Stimulated activated effector memory CD8-positive, alpha-beta T cell treated with anti-CD3 and anti-CD28 coated beads, Interleukin-12 subunit alpha, Interleukin-12 subunit beta, amount 100 ng/mL, for 72 hours (primary cell): ENCODE measurements at regions not wholly inside any gene's neighbourhood (a gene's known extent, or its start where the extent isn't known, plus 50 kb on each side); places are given as distances from the start of the nearest gene placed in this dataset.
"Not testable (repeated sequence)": the region's sequence is repeated elsewhere in the genome, so short reads cannot be mapped to it uniquely, and the experiment has no call there.

ENCODE experiments used
- ATAC-seq: fragments of 150-1000 bp; cut with Tn5 transposase; 2 replicates; pipeline ENCODE4 v1.10.0; 2021
- DNase-seq, 2 donors: peaks; one replicate each; pipeline ENCODE4 v3.0.0; 2021 to 2022; ENCODE audit warnings: low spot score in 2 of 2
- H3K27ac Mint-ChIP-seq: one replicate; pipeline ENCODE4 v1.8.0; 2022; ENCODE audit warnings: mild to moderate bottlenecking, mixed read lengths
- H3K36me3 Mint-ChIP-seq: one replicate; pipeline ENCODE4 v1.8.0; 2022; ENCODE audit warnings: mild to moderate bottlenecking, mixed read lengths
- H3K4me1 Mint-ChIP-seq: one replicate; pipeline ENCODE4 v1.8.0; 2022; ENCODE audit warnings: mixed read lengths
- H3K4me3 Mint-ChIP-seq: one replicate; pipeline ENCODE4 v1.8.0; 2022; ENCODE audit warnings: mild to moderate bottlenecking, mixed read lengths
- H3K9me3 Mint-ChIP-seq: one replicate; pipeline ENCODE4 v1.8.0; 2022; ENCODE audit warnings: mixed read lengths

GRCh38 chr2:36185624-36186023 is 170.0 kb upstream of the CRIM1 start:
- no peak for DNase-seq
- no peak overlapping the region for H3K27ac Mint-ChIP-seq
- no peaks in the 10 kb centered on the region for H3K36me3 Mint-ChIP-seq
- no peak overlapping the region for H3K4me3 Mint-ChIP-seq
- H3K4me1 Mint-ChIP-seq, result no peaks in the 10 kb centered on the region
- no peak for ATAC-seq
- H3K9me3 Mint-ChIP-seq, result no peaks in the 10 kb centered on the region

- Mint-ChIP-seq H3K4me3 (no peak overlapping the region), H3K36me3 (no peaks in the 10 kb centered on the region)
- no peak for ATAC-seq
Observed at GRCh38 chr2:36184848-36185247, 170.7 kb upstream of the CRIM1 start.

DNA sequence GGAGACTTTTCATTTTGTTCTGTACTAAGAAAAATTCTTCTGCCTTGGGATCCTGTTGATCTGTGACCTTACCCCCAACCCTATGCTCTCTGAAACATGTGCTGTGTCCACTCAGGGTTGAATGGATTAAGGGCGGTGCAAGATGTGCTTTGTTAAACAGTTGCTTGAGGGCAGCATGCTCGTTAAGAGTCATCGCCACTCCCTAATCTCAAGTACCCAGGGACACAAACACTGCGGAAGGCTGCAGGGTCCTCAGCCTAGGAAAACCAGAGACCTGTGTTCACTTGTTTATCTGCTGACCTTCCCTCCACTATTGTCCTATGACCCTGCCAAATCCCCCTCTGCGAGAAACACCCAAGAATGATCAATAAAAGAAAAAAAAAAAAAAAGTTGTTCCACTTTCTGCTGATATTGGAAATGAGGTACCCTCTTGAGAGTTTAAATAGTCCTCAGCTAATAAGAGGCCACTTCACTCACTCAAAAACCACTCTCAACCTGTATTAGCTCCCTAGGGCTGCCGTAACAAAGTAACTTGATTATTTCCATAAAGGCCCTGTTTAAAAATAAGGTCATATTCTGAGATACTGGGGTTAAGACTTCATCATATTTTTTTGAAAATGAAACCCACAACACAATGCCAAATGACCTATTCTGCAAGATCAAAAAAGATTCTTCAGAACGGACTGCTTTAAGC is 174.6 kb upstream of the CRIM1 start:
- not testable (repeated sequence) for H3K27ac Mint-ChIP-seq, H3K4me3 Mint-ChIP-seq, H3K9me3 Mint-ChIP-seq, H3K4me1 Mint-ChIP-seq, H3K36me3 Mint-ChIP-seq, DNase-seq, ATAC-seq

More at GRCh38 chr2:36184848-36185247, 170.7 kb upstream of the CRIM1 start:
- no peaks in the 10 kb centered on the region for H3K4me1 Mint-ChIP-seq
- no peak for DNase-seq
- H3K9me3 Mint-ChIP-seq, result no peaks in the 10 kb centered on the region
- no peak overlapping the region for H3K27ac Mint-ChIP-seq

- H3K4me1 Mint-ChIP-seq, H3K9me3 Mint-ChIP-seq, H3K4me3 Mint-ChIP-seq, H3K36me3 Mint-ChIP-seq, ATAC-seq, H3K27ac Mint-ChIP-seq, DNase-seq: not testable (repeated sequence)
Observed at GRCh38 chr2:36180293-36180692, 175.3 kb upstream of the CRIM1 start.

- not testable (repeated sequence) for H3K9me3 Mint-ChIP-seq, H3K36me3 Mint-ChIP-seq, H3K4me1 Mint-ChIP-seq, ATAC-seq, DNase-seq, H3K27ac Mint-ChIP-seq, H3K4me3 Mint-ChIP-seq
Observed at GRCh38 chr2:36179668-36180269, 175.8 kb upstream of the CRIM1 start.

GRCh38 chr2:36178384-36178783 is 177.2 kb upstream of the CRIM1 start:
- H3K4me1 Mint-ChIP-seq, result no peaks in the 10 kb centered on the region
- H3K4me3 Mint-ChIP-seq, result no peak overlapping the region
- H3K36me3 Mint-ChIP-seq, result no peaks in the 10 kb centered on the region
- H3K9me3 Mint-ChIP-seq, result no peaks in the 10 kb centered on the region
- DNase-seq (no peak), ATAC-seq (no peak)
- no peak overlapping the region for H3K27ac Mint-ChIP-seq

- no peak for DNase-seq
- Mint-ChIP-seq H3K4me1 (no peaks in the 10 kb centered on the region), H3K27ac (no peak overlapping the region), H3K36me3 (no peaks in the 10 kb centered on the region), H3K4me3 (no peak overlapping the region), H3K9me3 (no peaks in the 10 kb centered on the region)
- ATAC-seq, result no peak
Observed at GRCh38 chr2:36177282-36177681, 178.3 kb upstream of the CRIM1 start.

- no peak overlapping the region for H3K27ac Mint-ChIP-seq
- DNase-seq (no peak), ATAC-seq (no peak)
- no peaks in the 10 kb centered on the region for H3K36me3 Mint-ChIP-seq
- no peaks in the 10 kb centered on the region for H3K4me1 Mint-ChIP-seq
- no peak overlapping the region for H3K4me3 Mint-ChIP-seq
- no peaks in the 10 kb centered on the region for H3K9me3 Mint-ChIP-seq
Observed at GRCh38 chr2:36174920-36175319, 180.7 kb upstream of the CRIM1 start.

DNA sequence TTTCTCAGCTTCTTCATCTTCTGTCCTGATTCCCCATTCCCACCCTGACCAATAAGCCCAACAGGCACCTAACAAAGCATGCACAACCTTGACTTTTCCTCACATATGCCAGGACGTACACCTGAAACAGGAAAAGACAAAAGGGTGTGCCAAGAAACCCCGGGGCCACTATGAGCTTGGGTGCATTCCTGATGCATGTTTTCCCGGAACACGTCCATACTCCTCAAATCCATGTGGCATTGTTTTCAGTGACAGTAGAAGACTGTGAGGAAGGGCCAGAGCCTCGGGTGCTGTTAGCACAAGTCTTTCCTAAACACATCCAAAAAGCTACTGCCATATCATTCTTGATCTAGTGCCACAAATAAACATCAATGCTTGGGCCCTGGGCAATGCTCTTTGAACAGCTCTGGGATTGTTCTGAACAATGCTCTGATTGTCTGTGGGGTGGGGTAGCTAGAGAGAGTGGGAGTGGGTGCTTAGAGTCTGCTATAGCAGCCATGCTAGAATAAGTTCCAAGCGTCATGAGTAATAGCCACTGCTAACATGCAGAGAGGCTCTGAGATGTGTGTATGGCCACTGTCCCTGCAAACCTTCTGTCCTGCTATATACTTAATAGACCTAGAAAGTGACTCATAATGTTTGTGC is 181.7 kb upstream of the CRIM1 start:
- no peak for DNase-seq
- Mint-ChIP-seq H3K9me3 (no peaks in the 10 kb centered on the region), H3K27ac (no peak overlapping the region), H3K4me3 (no peak overlapping the region), H3K4me1 (no peaks in the 10 kb centered on the region), H3K36me3 (no peaks in the 10 kb centered on the region)
- ATAC-seq, result no peak

GRCh38 chr2:36172824-36173223 is 182.8 kb upstream of the CRIM1 start:
- DNase-seq, result no peak
- no peaks in the 10 kb centered on the region for H3K9me3 Mint-ChIP-seq
- H3K4me3 Mint-ChIP-seq, result no peak overlapping the region
- no peak overlapping the region for H3K27ac Mint-ChIP-seq
- ATAC-seq, result no peak
- H3K4me1 Mint-ChIP-seq, result no peaks in the 10 kb centered on the region
- no peaks in the 10 kb centered on the region for H3K36me3 Mint-ChIP-seq

- H3K4me3 Mint-ChIP-seq, result no peak overlapping the region
- no peaks in the 10 kb centered on the region for H3K4me1 Mint-ChIP-seq
- ATAC-seq, result no peak
- no peak for DNase-seq
- no peaks in the 10 kb centered on the region for H3K36me3 Mint-ChIP-seq
- no peaks in the 10 kb centered on the region for H3K9me3 Mint-ChIP-seq
- H3K27ac Mint-ChIP-seq, result no peak overlapping the region
Observed at GRCh38 chr2:36170805-36171204, 184.8 kb upstream of the CRIM1 start.

DNA sequence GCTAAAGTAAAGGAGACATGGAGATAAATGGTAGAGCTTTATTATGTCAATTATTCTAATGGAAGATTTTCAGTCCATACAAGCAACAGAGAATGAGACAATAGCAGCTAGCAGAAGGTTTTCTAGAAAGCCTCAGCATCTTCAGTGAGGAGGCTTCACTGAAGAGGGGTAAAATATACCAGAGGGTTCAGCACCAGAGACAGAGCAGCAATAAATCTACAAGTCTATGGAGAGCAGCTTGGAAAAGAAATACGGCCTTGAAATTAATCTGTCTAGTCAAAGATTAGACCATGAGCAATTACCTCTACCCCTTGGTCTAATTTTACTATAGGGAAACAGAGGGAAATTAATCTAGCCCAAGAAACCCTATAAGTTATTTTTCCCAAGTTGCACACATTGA is 185.7 kb upstream of the CRIM1 start:
- ATAC-seq (no peak), DNase-seq (no peak)
- Mint-ChIP-seq H3K4me1 (no peaks in the 10 kb centered on the region), H3K9me3 (no peaks in the 10 kb centered on the region), H3K4me3 (no peak overlapping the region), H3K27ac (no peak overlapping the region), H3K36me3 (no peaks in the 10 kb centered on the region)

- no peak for DNase-seq
- Mint-ChIP-seq H3K9me3 (no peaks in the 10 kb centered on the region), H3K27ac (no peak overlapping the region), H3K4me3 (no peak overlapping the region), H3K36me3 (no peaks in the 10 kb centered on the region), H3K4me1 (no peaks in the 10 kb centered on the region)
- ATAC-seq, result no peak
Observed at GRCh38 chr2:36168115-36168514, 187.5 kb upstream of the CRIM1 start.

GRCh38 chr2:36165132-36165531 is 190.4 kb upstream of the CRIM1 start:
- no peak for DNase-seq
- H3K36me3 Mint-ChIP-seq, result no peaks in the 10 kb centered on the region
- no peaks in the 10 kb centered on the region for H3K9me3 Mint-ChIP-seq
- H3K4me3 Mint-ChIP-seq, result no peak overlapping the region
- H3K27ac Mint-ChIP-seq, result no peak overlapping the region
- ATAC-seq, result no peak
- H3K4me1 Mint-ChIP-seq, result no peaks in the 10 kb centered on the region

DNA sequence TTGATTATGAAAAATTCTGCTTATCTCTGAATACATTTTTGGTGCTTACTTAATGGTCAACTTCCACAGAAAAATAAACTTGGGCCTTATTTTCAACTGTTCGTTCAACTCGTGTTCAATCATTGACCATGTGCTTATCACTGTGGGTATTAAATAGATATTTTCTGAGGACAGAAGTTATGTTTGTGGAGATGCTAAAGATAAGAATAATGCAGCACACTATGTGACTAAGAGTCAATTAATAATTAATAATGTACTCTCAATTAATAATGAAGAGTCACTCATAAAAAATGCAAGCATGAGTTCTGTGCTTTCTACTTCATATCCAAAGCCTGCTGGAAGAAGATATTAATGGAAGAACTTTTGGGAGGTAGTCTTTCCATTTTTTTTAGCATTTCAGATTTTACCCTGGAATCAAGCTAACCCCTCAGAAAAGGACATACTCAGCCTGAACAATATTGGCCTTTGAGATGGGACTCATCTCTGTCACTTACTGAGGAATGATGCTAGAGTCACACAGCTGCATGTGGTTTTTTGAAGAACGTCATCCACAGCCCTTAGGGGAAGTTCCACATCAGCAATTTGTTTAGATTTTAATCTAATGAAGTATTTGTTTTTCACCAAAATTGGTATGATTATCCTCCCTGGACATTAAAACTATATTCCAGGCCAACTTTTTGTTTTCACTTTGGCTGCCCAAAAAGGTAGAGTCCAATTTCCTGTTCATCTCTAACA is 191.9 kb upstream of the CRIM1 start:
- Mint-ChIP-seq H3K9me3 (no peaks in the 10 kb centered on the region), H3K4me3 (no peak overlapping the region), H3K27ac (no peak overlapping the region), H3K4me1 (no peaks in the 10 kb centered on the region), H3K36me3 (no peaks in the 10 kb centered on the region)
- ATAC-seq (no peak), DNase-seq (no peak)

- H3K36me3 Mint-ChIP-seq, H3K4me3 Mint-ChIP-seq, ATAC-seq, H3K4me1 Mint-ChIP-seq, H3K27ac Mint-ChIP-seq, DNase-seq, H3K9me3 Mint-ChIP-seq: not testable (repeated sequence)
Observed at GRCh38 chr2:36157093-36157492, 198.5 kb upstream of the CRIM1 start.
